ENCODE measurements at regions not wholly inside any gene's neighbourhood (a gene's known extent, or its start where the extent isn't known, plus 50 kb on each side); places are given as distances from the start of the nearest gene placed in this dataset.

- in situ Hi-C loops (cut with MboI; ENCODE audit: low sequenced_read_pairs), result no loop called here
Observed at GRCh38 chr5:2125171-2125900, 242.6 kb upstream of the IRX4 start.

GRCh38 chr5:2124434-2125170 lies 241.9 kb upstream of the IRX4 start:
- in situ Hi-C loops (cut with MboI; ENCODE audit: low sequenced_read_pairs), result no loop called here

- in situ Hi-C loops (cut with MboI; ENCODE audit: low sequenced_read_pairs), result no loop called here
Observed at GRCh38 chr5:2123874-2124273, 241.1 kb upstream of the IRX4 start.

GRCh38 chr5:2120361-2120760 lies 237.6 kb upstream of the IRX4 start:
- in situ Hi-C loops (cut with MboI; ENCODE audit: low sequenced_read_pairs), result no loop called here

GRCh38 chr5:2119573-2119972 lies 236.8 kb upstream of the IRX4 start:
- in situ Hi-C loops (cut with MboI; ENCODE audit: low sequenced_read_pairs), result no loop called here

GRCh38 chr5:2113348-2114131 lies 230.8 kb upstream of the IRX4 start:
- in situ Hi-C loops (cut with MboI; ENCODE audit: low sequenced_read_pairs), result no loop called here

GRCh38 chr5:2112173-2113025 lies 229.7 kb upstream of the IRX4 start:
- in situ Hi-C loops (cut with MboI; ENCODE audit: low sequenced_read_pairs), result no loop called here

- in situ Hi-C loops (cut with MboI; ENCODE audit: low sequenced_read_pairs), result no loop called here
Observed at GRCh38 chr5:2111569-2112105, 228.9 kb upstream of the IRX4 start.

- in situ Hi-C loops (cut with MboI; ENCODE audit: low sequenced_read_pairs), result no loop called here
Observed at GRCh38 chr5:2110934-2111462, 228.3 kb upstream of the IRX4 start.

GRCh38 chr5:2110137-2110933 lies 227.6 kb upstream of the IRX4 start:
- in situ Hi-C loops (cut with MboI; ENCODE audit: low sequenced_read_pairs), result no loop called here

- in situ Hi-C loops (cut with MboI; ENCODE audit: low sequenced_read_pairs), result no loop called here
Observed at GRCh38 chr5:2109566-2109965, 226.8 kb upstream of the IRX4 start.

- in situ Hi-C loops (cut with MboI; ENCODE audit: low sequenced_read_pairs), result no loop called here
Observed at GRCh38 chr5:2106721-2107120, 224.0 kb upstream of the IRX4 start.

GRCh38 chr5:2105141-2105540 lies 222.4 kb upstream of the IRX4 start:
- in situ Hi-C loops (cut with MboI; ENCODE audit: low sequenced_read_pairs), result no loop called here

- in situ Hi-C loops (cut with MboI; ENCODE audit: low sequenced_read_pairs), result no loop called here
Observed at GRCh38 chr5:2103940-2104339, 221.2 kb upstream of the IRX4 start.

- in situ Hi-C loops (cut with MboI; ENCODE audit: low sequenced_read_pairs), result no loop called here
Observed at GRCh38 chr5:2102819-2103776, 220.4 kb upstream of the IRX4 start.

- in situ Hi-C loops (cut with MboI; ENCODE audit: low sequenced_read_pairs), result no loop called here
Observed at GRCh38 chr5:2101685-2102084, 219.0 kb upstream of the IRX4 start.

- in situ Hi-C loops (cut with MboI; ENCODE audit: low sequenced_read_pairs), result no loop called here
Observed at GRCh38 chr5:2096887-2097505, 214.3 kb upstream of the IRX4 start.

GRCh38 chr5:2095011-2095410 lies 212.3 kb upstream of the IRX4 start:
- in situ Hi-C loops (cut with MboI; ENCODE audit: low sequenced_read_pairs), result no loop called here

All from HL-60/S4 (cell line).